ENCODE measurements at regions not wholly inside any gene's neighbourhood (a gene's known extent, or its start where the extent isn't known, plus 50 kb on each side); places are given as distances from the start of the nearest gene placed in this dataset.
"Not testable (repeated sequence)": the region's sequence is repeated elsewhere in the genome, so short reads cannot be mapped to it uniquely, and the experiment has no call there.

GRCh38 chr6:142016666-142017065 lies 116.1 kb upstream of the GJE1 start:
- in situ Hi-C loops (cut with MboI; ENCODE audit: low sequenced_read_pairs, unreplicated experiment); DNase-seq (ENCODE audit: low spot score): not testable (repeated sequence)

DNA sequence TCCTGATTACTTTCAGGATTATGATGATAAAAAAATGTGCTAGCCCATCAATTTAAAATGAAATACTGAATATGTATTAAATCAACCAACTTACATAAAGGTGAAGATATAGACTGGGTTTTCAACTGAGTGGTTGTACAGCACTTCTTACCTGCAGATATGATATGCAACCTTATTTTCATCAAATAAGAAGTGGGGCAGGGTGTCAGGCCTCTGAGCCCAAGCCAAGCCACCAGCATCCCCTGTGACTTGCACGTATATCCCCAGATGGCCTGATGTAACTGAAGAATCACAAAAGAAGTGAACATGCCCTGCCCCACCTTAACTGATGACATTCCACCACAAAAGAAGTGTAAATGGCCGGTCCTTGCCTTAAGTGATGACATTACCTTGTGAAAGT lies 117.3 kb upstream of the GJE1 start:
- DNase-seq (ENCODE audit: low spot score); in situ Hi-C loops (cut with MboI; ENCODE audit: low sequenced_read_pairs, unreplicated experiment): not testable (repeated sequence)

- no peak for DNase-seq (ENCODE audit: low spot score)
- in situ Hi-C loops (cut with MboI; ENCODE audit: low sequenced_read_pairs, unreplicated experiment) = no loop called here
- TF ChIP-seq, protein P1, sequence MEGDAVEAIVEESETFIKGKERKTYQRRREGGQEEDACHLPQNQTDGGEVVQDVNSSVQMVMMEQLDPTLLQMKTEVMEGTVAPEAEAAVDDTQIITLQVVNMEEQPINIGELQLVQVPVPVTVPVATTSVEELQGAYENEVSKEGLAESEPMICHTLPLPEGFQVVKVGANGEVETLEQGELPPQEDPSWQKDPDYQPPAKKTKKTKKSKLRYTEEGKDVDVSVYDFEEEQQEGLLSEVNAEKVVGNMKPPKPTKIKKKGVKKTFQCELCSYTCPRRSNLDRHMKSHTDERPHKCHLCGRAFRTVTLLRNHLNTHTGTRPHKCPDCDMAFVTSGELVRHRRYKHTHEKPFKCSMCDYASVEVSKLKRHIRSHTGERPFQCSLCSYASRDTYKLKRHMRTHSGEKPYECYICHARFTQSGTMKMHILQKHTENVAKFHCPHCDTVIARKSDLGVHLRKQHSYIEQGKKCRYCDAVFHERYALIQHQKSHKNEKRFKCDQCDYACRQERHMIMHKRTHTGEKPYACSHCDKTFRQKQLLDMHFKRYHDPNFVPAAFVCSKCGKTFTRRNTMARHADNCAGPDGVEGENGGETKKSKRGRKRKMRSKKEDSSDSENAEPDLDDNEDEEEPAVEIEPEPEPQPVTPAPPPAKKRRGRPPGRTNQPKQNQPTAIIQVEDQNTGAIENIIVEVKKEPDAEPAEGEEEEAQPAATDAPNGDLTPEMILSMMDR (IDR thresholded peaks at IDR 0.05; ENCODE audit: borderline replicate concordance, control extremely low read depth, extremely low read depth, insufficient read depth, missing control alignments) = no peak
Measured at GRCh38 chr6:142015011-142015410, 117.7 kb upstream of the GJE1 start.

DNA sequence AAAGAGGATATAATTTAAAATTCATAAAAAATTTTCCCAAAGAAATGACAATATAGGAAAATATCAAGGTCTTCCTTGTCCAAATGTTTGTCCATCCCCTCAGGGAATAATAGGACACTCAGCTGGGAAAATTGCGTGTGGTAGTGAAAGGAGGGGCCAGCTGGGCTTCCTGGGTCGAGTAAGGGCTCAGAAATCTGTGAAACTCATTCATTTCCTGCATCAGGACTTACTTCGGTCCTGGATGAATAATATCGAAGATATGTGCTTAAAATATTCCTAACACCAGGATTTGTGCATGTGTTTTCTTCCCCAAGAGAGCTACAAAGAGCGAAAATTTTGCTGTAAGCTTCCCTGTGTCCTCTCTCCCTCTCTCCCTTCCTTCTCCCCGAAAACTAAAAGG lies 118.2 kb upstream of the GJE1 start:
- TF ChIP-seq, protein P1 (IDR thresholded peaks at IDR 0.05; ENCODE audit: borderline replicate concordance, control extremely low read depth, extremely low read depth, insufficient read depth, missing control alignments) = no peak
- in situ Hi-C loops (cut with MboI; ENCODE audit: low sequenced_read_pairs, unreplicated experiment) = no loop called here
- DNase-seq (ENCODE audit: low spot score) = no peak

DNA sequence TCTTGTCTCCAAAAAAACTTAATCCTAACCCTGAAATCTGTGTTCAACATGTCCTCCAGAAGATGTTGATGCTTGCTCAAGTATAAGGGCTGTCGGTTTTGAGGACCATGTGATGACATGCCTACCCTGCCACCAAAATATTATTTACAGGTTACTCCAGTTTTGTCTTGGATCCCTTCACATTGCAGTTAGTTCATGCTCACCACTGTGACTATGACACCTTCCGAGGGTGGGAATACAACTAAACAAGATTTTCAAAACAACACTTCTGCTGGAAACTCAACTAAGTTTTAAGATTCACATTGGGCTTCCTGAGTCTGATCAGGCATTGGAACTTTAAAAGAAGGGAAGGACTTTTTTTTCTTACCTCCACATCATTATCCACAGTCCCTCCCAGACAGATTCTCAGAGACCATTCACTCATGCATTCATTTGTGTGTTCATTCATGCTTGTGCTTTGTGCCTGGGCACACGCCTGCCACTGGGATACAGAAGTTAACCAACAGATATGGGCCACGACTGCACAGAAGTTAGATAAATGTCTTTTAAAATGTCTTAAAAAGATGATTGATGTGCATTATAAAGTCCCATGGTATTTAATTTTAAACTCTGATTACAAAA lies 118.7 kb upstream of the GJE1 start:
- TF ChIP-seq, protein P1 (IDR thresholded peaks at IDR 0.05; ENCODE audit: borderline replicate concordance, control extremely low read depth, extremely low read depth, insufficient read depth, missing control alignments) = no peak
- in situ Hi-C loops (cut with MboI; ENCODE audit: low sequenced_read_pairs, unreplicated experiment) = no loop called here
- no peak for DNase-seq (ENCODE audit: low spot score)

GRCh38 chr6:142013287-142013686 lies 119.4 kb upstream of the GJE1 start:
- in situ Hi-C loops (cut with MboI; ENCODE audit: low sequenced_read_pairs, unreplicated experiment) = no loop called here
- DNase-seq (ENCODE audit: low spot score) = no peak
- TF ChIP-seq, protein P1 (IDR thresholded peaks at IDR 0.05; ENCODE audit: borderline replicate concordance, control extremely low read depth, extremely low read depth, insufficient read depth, missing control alignments) = no peak

- TF ChIP-seq, protein P1 (IDR thresholded peaks at IDR 0.05; ENCODE audit: borderline replicate concordance, control extremely low read depth, extremely low read depth, insufficient read depth, missing control alignments) = no peak
- in situ Hi-C loops (cut with MboI; ENCODE audit: low sequenced_read_pairs, unreplicated experiment) = no loop called here
- no peak for DNase-seq (ENCODE audit: low spot score)
Measured at GRCh38 chr6:142011775-142012174, 121.0 kb upstream of the GJE1 start.

DNA sequence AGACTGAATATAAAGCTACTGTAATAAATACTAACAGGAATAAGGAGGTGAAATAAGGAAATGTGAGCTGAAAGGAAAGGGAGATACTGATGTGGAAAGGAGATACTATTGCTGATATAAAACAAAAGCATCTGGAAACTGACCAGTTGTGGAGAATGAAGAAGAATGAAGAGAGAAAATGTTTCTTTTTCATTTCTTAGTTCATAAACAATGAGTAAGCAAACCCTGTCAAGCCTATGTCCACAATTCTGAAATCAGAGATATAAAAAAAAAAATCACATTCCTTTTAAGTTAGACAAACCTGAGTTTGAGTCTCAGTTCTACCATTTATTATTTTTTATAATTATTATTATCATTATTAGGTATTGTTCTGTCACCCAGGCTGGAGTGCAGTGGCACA lies 121.6 kb upstream of the GJE1 start:
- TF ChIP-seq, protein P1 (IDR thresholded peaks at IDR 0.05; ENCODE audit: borderline replicate concordance, control extremely low read depth, extremely low read depth, insufficient read depth, missing control alignments) = no peak
- in situ Hi-C loops (cut with MboI; ENCODE audit: low sequenced_read_pairs, unreplicated experiment) = no loop called here

More for the DNA sequence above, 121.6 kb upstream of the GJE1 start:
- no peak for DNase-seq (ENCODE audit: low spot score)
